NCI-H2196 (cell line): ENCODE measurements at regions not wholly inside any gene's neighbourhood (a gene's known extent, or its start where the extent isn't known, plus 50 kb on each side); places are given as distances from the start of the nearest gene placed in this dataset.
A peak's percentile ranks its signal among the peaks of the same experiment; 100 is the strongest.

ENCODE experiments used
- DNase-seq: peaks from one replicate; lab custom pipeline; 2025; ENCODE audit not compliant: unreplicated experiment; lab: John Stamatoyannopoulos, UW

DNA sequence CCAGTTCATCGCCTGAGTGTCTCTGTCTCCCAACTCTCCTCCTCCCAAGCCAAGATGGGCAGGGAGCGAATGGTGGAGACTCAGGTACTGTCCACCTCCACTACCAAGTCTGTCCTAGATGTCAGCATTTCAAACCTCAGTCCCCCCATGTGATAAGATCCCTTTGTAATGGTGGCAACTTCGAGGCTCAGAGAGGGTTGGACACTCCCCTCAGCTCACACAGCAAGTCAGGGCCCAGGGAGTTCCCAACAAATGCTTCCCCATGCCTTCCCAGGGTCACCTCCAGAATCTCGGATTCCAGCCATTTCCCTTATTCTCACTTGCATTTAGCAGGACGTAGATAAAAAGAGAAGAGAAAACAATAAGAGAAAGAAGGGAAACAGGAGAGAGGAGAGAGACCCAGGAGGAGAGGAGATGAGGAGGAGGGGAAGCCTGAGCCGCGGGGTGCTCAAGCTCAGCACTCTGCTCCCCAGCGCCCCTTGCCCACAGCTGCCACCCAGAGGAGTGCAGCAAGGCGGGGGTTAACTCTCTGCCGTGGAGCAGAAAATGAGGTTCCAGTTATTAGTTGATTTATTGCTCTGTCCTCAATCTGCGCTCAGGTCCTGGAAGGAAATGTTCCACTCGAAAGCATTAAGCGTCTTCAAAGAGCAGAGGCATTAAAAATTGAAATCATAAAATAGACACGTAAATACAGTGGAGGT is 84.1 kb upstream of the LINGO1 start:
- DNase-seq = no peak

DNA sequence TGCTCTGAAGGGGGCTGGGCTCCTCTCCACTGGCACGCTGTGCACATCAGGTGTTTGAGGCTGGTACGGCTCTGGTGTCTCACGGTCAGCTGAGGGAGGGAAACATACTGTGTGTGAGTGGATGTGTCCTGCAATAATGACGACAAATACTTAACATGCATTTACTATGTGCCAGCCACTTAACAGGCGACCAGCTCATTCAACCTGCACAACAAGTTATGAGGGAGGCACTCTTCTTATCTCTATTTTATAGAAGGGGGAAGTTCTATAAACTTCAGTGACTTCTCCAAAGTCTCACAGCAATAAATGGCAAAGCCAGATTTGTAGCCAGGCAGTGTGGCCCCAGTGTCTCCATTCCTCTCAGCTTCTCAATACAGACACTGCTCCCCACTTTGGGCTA is 83.1 kb upstream of the LINGO1 start:
- no peak for DNase-seq

DNA sequence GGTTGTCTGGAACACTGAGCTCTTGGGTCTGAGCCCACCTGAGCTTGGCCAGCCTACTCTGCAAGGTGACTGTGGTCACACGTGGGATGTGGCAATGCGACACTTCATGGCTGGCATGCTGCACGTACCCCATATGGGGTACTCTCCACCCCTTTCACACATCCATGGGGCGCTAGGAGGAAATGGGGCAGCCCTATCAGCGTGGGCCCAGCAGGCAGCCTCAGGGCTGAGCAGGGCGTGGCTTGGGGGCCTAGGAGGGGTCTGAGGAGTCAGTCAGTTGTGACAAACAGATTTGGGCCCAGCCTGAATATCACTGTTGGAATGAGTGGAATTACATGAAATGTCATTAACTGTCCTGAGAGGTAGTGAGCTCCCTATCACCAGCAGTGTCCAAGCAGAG is 82.3 kb upstream of the LINGO1 start:
- DNase-seq = no peak

DNA sequence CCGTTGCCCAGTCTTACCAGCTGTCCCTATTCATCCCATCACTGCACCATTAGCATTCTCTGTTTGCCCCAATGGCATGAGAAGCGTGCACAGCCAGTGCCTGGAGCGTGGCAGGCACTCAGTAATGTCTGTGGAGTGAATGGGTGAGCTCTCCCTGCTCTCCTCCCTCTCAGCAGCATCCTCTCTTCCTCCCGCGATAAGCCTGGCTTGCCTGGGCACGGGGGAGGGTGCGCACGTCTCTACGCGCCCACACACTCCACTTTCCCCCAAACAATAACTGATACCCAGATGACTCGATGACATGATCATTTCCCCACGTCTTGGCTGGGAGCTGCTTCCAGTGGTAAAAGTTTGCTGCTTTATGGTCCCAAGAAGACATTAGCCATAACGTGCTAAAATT is 81.8 kb upstream of the LINGO1 start:
- DNase-seq = no peak

DNA sequence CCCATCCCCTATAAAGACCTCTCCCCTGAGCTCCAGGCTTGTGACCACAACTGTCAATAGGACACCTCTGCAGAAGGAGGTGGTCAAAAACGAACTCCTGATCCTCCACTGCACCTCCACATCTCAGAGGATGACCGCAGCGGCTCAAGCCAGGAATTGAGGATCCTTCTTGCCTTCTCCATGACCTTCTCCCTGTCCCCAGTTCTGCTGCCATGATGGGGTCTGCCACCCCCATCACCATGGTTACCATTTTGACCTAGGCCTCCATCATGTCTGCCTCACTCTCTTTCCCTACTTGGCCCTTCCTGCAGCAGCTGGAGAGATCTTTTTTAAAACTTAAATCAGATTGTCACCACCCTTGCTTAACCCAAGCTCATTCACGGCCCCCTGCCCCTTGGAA is 81.3 kb upstream of the LINGO1 start:
- DNase-seq = no peak

DNA sequence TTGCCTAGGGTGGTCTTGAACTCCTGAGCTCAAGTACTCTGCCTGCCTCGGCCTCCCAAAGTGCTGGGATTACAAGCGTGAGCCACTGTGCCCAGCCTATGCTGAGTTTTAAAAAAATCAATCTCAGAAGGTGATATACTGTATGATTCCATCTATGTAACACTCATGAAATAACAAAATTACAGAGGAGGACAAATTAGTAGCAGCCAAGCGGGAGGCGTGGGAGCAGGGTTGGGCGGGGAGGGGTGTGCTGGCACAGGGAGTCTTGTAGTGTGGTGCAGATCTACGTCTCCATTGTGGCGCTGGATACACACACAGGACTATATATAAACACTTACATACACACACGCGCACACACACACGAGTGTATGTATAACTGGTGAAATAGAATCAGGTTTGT is 80.6 kb upstream of the LINGO1 start:
- no peak for DNase-seq

DNA sequence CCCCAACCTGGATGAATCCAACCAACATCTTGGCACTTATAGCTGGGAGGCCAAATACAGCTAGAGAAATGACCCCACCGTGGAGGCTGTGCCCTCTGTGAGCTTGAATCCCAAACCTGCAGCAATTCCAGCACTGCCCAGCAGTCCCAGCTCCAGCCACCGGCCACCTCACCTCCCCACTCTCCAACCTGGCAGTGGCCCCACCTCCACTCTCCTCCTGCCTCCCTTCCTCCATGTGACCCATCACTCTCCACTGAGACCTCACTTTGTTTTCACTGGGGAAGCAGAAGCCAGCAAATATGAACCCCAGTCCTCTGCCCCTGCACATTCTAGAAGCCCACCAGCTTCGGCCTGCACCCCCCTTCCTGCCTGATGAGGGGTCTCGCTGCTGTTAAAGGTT is 79.7 kb upstream of the LINGO1 start:
- no peak for DNase-seq

DNA sequence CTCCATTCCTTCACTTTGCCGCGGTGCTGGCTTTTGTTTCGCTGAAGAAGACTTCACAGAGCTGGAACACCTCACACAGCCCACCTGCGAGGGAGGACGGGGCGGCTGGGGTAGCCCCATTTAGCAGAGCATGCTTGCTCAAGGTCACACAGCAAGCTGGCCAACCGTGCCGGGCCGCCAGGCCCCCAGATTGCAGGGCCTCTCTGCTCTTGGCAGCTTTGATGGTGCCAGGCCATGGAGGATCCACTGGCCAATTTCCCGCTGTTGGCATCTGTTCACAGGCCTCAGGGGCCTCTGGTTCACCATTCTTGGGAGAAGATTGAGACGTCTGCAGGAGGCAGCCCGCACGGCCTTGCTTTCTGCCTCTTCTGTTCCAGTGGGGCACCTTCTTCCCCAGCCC is 77.9 kb upstream of the LINGO1 start:
- DNase-seq = no peak

DNA sequence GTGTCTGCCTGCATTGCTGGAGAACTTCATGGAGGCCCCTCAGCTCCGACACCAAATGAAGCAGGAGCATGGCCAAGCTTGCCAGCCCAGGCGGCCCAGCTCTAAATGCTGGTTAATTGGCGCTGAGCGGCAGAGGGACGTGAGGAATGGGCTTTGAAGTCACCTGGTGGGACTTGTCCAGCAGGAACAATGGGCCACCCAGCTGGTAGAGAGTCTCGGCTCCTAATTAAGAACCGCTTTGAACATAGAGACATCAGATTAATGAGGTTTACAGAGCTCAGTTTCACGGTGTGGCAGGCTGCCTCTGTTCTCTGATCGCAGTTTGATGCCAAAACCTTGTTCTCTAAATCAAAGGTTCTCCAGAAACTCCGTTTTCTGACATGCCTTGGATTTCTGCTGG is 77.5 kb upstream of the LINGO1 start:
- no peak for DNase-seq

DNA sequence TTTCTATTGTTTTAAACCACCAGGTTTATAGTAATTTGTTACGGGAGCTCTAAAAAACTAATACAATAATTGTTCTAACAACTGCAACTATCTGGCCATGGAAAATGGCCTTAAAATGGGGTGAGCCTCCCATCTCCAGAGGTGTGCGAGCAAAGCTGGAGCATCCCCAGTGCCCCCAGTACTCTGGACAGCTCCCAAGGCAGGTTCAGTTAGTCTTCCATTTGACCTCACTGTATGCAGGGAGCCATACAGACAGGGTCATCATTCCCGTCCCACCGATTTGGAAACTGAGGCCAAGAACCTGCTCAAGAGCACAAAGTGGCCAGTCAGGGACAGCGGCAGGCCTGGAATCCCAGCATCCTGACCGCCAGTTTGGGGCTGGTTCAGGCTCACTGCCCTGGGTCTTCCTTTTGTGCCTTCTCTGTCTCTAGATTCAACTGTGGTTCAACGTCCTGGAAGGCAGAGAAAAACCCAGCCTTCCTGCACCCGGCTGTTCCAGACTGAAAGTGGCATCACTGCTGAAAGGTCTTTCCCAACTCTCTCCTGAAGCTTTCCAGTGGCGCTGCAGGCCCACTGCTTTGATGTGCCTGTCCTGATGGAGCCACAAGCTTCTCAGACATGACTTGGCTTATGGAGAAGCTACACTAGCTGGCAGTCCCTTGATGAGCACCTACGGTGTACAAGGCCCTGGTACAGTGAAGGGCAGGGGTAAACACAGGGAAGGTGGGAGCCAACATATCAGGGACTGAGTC is 76.6 kb upstream of the LINGO1 start:
- DNase-seq = no peak

DNA sequence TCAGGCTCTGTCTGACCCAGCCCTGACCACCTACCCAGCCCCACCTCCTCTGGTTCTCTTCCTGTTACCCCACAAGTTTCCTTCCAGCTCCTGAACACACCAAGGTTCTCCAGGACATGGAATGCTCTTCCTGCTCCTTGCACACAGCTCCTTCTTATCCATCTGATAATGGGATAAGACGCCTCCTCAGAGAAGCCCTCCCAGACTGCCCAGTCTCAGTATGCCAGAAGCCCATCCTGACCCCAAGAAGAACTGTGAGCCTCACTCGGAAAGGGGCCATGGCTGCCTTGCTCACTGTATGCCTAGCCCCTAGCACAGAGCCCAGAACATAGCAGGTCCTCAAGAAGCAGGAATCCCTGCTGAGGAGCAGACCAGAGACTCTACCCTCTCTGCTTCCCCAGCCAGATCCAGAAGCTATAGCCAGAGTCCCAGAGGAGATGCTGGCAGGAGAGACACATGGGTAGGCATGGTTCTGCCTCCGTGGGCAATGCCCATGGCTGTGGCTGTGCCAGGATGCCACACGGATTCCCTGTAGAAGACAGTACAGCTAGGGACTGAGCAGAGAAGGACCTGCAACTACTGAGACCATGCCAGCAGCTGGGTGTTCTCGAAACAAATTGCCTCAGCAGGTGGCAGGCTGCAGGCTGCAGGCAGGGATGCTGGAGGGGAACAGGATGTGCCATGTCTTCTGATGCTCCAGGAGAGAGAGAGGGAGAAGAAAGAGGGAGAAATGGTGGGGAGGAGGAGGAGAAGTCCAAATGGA is 74.0 kb upstream of the LINGO1 start:
- no peak for DNase-seq

DNA sequence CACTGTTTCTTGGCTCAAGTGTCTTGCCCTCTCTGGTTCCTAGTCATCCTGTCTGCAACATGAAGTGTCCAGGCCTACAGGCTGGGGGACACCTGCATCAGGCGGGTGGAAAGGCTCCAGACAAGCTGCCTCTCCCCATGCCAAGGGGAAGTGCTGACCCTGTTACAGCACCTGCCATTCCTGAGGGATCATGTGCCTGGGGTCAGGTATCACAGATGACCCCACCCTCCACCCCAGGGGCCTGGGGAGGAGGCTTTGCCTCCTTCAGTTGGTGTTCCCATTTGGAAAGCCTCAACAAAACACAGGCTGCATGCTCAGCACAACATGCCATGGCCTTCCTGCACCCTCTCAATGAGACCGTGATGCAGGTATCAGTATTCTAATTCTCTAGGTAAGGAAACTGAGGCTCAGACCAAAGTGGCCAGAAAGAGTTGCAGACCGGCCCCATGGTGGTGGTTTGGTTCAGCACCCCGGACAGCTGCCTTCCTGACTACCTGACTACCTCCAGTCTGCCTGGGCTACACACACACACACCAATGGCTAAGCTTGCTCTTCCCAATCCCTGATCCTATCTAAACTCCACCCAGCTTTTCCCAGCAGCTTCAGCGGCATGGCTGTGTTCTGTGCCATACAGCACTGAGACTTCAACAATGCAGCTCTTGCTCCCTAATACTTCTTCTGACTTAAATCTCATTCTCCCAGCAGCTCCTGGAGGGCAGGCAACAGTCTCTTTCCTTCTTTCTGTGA is 69.7 kb upstream of the LINGO1 start:
- no peak for DNase-seq

DNA sequence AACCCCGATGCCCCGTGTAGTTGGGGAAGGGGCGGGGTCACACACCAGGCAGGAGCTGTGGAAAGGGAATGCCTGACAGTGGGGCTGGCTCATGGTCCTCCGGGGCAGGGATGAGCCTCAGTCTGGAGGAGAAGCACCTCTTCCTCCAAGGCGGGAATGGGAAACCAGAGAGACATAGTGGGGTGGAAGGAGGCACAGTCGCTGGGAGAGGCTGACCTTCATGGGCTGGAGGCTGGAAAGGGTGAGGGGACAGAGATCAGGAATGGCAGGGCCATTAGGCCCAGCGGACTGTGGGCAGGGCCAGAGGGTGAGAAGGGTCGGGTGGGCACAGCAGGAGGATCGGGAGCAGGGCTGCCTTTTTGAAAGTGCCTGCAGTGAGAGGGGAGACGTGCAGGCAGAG is 65.8 kb upstream of the LINGO1 start:
- no peak for DNase-seq

DNA sequence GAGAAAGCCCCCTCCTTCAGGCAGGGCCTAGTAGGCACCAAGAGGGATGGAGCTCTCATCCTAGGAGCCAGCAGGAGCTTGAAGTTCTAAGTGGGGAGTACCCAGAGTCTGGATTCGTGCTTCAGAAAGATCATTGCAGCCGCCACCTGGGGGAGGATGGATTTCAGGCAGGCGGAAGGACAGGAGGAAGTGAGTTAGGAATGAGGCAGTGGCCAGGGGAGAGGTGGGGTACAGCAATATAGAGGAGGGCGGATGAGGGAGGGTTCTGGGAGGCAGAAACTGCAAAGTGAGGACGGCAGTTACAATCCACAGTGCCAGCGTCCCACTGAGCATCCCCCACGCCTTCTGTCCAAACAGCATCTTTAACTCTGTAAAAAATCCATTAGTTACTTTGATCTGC is 65.2 kb upstream of the LINGO1 start:
- no peak for DNase-seq

DNA sequence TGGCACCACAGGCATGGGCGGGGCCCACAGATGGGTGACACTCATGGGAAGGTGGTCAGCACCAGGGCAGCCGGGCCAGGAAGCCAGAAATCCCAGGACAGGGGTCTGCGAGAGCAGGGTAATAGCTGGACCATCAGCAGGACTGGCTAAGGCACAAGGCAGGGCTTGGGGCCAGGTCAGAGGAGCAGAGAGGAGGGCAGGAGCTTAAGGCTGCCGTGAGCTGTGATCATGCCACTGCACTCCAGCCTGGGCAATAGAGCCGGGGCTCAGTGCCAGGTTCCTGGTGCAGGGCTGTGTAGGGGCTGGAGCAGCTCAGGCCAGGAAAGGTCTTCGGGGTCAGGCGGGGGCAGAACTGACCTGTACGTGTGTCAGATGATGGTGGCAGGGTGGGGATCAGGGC is 64.2 kb upstream of the LINGO1 start:
- DNase-seq = peak; percentile 16

DNA sequence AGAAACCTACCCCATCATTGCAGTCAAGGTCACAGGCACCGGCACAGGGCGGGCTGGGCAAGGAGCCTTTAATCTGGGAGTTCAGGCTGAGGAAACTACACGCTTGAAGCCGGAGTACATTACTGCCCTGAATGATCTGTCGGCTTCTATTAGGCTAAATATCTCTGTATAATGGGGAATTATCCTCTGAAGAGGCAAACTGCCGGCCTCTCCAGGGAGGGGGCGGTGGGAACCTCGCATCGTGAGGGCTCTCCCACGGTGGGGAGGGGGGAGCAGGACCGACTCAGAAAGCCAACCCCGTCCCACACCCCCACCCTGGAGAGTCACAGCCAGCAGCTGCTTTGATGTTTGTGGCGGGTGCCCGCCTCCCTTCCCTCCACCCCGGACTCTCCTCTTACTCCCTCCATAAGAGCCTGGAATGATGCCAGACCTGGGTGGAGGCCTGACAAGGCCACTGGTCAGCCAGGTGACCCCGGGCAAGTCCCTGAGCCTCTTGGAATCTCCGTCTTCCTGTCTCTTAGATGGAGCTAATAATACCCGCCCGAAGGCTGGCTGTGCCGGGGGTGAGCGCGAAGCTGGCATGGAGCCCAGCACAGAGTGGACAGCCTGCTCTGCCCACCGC is 63.4 kb upstream of the LINGO1 start:
- DNase-seq = peak; percentile 50

DNA sequence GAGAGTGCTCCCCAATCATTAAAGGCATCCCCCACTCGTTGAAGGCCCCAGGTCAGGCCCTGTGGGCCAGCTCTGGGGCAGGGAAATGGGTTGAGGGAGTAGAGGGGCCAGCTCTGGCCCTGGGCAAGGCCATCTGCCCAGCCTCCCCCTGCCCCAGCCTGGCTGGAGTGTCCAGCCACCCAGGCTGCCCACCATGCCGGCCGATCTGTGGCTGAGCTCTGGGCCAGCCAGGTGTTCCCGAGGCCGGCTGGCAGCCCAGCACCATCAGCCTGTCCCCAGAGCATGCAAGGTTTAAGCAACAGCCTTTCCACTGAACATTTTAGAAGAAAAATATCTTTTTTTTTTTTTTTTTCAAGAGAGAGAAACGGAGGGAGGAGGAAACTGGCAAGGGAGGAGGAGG is 62.8 kb upstream of the LINGO1 start:
- DNase-seq = no peak

DNA sequence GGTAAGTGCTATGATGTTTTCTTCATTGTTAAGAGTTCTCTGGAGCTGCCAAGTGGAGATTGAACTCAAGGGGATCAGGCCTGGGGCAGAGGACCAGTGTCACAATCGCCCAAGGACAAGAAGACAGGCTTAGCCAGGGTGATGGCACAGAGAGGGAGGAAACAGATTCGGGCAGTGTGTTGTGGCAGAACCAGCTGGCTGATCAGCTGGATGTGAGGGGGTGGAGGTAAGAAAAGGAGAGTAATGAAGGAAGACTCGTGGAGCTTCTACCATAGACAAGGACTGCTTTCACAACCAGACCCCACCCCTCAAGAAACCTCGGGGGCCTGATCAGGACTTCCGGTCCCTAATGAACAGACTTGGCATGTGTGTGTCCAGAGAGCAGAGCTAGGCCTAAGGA is 60.9 kb upstream of the LINGO1 start:
- no peak for DNase-seq

DNA sequence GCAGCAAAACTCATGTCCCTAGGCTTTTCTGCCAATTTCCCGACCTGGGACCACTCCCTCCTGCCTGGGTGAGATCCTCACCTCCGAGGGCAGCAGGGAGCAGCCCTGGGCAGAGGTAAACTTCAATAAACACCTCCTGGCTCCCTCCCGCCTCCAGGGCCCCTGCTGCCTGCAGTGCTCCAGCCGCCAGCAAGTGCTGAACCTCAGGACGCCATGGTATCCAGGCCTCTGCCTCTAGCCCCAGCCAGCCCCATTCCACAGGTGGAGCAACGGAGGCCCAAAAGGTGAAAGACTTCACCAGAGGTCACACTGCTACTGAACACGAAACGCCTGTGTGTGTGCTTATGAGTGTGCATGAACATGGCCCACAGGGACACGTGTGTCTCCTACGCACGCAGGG is 59.9 kb upstream of the LINGO1 start:
- DNase-seq = no peak

DNA sequence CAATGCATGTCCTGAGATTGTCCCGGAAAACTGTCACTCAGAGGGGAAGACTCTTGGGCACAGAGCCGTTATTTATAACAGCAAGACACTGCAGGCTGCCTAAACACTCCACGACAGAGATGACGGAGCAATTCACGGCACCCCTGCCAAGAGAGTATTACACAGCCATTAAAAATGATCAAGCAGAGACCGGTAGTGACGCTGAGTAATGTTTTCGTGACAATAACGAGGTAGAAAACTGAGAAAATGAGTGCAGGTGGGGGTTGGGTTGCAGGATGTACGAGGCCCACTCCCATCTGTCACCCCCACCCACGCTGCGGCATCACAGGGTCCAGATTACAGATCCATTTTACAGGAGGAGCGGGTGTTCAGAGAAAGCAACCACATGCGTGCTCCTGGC is 58.9 kb upstream of the LINGO1 start:
- DNase-seq = no peak

DNA sequence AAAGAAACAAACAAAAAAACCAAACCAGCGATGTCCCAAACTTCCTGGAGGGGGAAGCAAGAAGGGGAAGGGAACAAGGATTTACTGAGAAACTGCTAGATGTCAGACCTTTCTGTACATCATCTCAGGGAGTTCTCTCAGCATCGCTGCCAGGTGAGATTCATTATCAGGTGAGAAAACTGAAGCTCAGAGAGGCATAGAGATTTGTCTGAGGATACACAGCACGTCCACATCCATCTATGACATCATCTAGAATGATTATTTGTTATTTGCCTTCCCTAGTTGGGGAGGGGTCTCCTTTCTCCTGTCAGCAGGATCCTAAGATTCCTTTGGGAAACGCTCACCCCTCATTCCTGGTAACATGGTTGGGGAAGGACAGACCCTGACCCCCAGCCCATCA is 57.1 kb upstream of the LINGO1 start:
- no peak for DNase-seq
